Mucosa of gallbladder (tissue), 1 donor: ENCODE measurements at regions not wholly inside any gene's neighbourhood (a gene's known extent, or its start where the extent isn't known, plus 50 kb on each side); places are given as distances from the start of the nearest gene placed in this dataset.
"Not testable (repeated sequence)": the region's sequence is repeated elsewhere in the genome, so short reads cannot be mapped to it uniquely, and the experiment has no call there.

ENCODE experiments used
- DNase-seq: peaks from one replicate; pipeline ENCODE4 v3.0.0-alpha.2; 2020; ENCODE audit warnings: low spot score
- donor health status: DM: no; HTN: no; CAD: no.

DNA sequence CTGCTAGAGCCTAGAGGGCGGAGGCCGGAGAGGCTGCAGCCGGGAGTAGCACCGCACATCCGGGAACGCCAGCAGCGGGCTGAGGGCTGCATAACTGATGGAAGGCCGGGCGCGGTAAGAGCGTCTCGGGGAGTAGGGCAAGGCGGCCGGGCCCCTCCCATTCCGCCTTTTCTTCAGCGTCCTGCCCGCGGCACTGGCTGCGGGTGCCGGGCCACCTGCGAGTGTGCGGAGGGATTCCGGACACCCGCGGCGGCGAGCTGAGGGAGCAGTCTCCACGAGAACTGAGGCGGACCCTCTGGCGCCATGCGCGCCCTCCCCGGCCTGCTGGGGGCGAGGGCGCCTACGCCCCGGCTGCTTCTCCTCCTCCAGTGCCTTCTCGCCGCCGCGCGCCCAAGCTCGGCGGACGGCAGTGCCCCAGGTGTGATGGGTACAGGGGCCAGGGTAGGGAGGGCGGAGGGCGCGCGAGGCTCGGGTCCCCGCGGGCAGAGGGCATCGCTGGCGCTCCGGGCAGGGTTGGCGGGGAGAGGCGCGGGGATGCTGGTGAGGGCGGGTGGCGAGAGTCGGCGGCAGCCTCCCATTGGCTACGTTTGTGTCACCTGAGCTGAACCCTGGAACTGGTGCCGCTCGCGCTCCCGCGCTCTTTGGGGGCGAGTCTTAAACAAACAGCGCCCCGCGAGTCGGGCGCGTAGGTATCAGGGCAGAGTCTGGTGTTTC, 334.4 kb downstream of the SRGAP2C start:
- peak; percentile 78 for DNase-seq

DNA sequence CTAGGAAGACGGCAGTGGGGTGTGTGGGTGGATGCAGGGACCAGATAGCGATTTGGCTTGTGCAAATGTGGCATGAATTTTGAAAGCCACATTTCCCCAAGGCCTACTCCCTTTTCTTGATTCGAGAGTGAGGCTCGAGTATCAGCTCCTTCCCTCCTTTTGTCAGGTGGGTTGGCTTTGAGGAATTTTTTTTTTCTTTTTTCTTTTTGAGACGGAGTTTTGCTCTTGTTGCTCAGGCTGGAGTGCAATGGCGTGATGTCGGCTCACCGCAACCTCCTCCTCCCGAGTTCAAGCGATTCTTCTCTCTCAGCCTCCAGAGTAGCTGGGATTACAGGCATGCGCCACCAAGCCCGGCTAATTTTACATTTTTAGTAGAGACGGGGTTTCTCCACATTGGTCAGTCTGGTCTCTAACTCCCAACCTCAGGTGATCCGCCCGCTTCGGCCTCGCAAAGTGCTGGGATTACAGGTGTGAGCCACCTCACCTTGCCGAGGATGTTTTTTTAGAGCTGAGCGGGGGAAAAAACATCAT, 335.0 kb downstream of the SRGAP2C start:
- not testable (repeated sequence) for DNase-seq

DNA sequence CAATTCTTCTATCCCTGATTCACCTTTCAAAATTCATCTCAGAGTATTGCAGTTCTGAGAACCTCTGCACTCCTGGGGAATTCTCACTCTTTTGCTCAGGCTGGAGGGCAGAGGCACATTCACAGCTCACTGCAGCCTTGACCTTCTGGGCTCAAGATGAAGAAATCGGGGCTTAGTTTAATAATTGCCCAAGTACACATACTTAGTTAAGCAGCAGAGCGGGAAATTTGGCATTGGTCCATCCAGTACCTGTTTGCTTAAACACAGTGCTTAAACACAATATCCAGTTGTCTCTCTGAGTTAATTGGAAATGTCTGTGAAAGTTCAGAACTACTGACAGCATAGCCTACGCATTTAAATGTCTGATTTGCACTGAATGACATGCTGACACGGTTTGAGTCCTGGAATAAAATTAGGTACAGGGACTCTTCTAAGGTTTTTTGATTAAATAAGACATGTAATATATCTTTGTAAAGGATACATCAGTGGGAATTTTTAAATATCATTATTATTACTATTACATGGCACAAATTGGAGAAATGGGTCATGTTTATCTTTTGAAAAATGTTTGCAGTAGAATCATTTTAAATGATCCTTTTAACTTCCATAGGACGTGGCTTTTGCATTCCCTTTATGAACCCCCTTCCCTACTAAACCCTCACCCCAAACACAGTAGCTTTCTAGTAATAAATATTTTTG, 337.4 kb downstream of the SRGAP2C start:
- peak; percentile 91 for DNase-seq

DNA sequence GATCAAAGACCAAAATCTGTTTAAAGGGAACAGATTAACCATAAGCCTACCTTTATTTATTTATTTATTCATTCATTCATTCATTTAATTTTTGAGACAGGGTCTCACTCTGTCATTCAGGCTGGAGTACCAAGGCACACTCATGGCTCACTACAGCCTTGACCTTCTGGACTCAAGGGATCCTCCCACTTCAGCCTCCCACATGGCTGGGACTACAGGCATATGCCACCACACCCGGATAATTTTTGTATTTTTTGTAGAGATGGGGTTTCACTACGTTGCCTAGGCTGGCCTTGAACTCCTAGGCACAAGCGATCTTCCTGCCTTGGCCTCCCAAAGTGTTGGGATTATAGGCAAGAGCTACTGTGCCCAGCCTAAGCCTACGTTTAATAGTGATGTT, 338.3 kb downstream of the SRGAP2C start:
- DNase-seq, result not testable (repeated sequence)

DNA sequence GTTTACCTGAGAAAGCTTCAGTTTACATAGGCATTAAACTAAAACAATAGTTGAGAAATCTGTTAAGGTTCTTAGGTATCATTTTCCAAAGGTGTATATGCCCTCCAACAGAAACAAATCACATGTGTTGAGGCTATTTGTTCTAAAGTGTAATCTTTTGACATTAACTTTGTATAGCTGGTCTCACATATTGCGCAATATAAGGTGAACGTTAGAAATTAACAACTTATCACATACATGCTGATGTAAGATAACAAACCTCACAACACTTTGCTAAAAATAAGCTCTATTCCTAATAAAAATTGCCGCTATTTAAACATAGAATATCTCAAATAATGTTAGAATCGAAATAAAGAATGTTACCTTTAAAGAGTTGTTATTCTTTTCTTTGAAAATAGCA, 340.6 kb downstream of the SRGAP2C start:
- DNase-seq, result no peak

DNA sequence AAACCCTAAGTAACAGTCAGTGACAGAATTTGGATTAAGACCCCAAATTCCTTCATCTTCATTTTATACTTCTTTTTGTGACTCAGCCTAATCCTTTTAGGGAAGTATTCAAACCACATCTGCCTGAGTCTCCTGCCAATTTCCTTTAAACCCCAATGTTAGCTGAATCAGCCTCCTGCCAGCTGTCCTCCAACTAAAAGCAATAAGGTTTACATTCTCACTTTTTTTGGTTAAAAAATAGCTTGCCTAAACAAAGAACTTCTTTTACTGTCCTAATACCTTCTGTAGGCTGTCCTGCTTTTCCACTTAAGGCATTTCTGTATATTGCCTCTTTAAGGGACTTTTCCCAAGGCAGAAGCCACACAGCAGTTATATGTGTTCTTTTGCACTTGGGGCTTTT, 344.2 kb downstream of the SRGAP2C start:
- DNase-seq, result not testable (repeated sequence)

DNA sequence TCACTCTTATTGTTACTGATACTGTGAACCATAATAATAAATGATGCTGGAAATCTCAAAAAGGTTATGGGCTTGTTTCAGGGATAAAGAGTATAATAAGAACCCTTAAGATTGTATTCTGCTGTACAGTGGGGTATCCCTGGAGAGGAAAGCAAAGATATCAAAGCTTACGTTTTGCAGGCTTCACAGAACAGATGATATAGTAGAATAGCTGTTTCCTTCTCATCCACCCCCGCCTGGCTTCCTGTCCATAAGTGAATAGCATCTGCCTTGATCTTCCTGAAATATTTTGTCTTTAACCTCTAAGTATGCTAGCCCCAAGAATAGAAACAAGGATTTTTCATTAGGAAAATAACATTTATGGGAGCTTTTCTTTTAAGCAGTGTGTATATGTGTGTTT, 345.3 kb downstream of the SRGAP2C start:
- DNase-seq, result not testable (repeated sequence)

DNA sequence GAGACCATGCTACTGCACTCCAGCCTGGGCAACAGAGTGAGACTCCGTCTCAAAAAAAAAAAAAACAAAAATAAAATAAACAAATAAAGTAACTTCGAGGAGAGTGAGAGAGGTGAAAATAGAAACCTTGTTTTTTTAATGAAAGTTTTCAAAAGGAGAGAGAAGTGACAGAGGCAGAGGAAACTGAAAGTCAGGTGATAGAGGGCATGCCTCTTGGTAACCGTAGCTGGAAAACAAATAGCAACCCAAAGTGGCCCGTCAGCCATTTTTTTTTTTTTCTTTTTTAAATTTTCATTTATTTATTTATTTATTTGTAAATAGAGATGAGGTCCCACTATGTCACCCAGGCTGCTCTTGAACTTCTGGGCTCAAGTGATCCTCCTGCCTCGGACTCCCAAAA, 347.0 kb downstream of the SRGAP2C start:
- DNase-seq, result not testable (repeated sequence)

DNA sequence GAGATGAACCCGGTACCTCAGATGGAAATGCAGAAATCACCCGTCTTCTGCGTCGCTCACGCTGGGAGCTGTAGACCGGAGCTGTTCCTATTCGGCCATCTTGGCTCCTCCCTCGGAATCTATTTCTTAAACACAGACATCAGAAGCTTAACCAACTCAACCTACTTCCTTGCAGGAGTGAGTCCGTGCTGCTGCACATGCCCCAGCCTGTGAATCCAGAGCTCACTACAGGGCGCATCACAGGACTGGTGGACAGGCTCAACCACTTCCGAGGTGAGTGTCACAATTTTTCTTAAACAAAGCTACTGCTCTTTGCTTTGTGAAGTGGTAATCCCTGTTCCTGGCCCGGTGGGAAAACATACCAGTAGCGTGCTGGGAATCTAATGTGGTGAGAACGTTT, 353.4 kb downstream of the SRGAP2C start:
- DNase-seq, result not testable (repeated sequence)

DNA sequence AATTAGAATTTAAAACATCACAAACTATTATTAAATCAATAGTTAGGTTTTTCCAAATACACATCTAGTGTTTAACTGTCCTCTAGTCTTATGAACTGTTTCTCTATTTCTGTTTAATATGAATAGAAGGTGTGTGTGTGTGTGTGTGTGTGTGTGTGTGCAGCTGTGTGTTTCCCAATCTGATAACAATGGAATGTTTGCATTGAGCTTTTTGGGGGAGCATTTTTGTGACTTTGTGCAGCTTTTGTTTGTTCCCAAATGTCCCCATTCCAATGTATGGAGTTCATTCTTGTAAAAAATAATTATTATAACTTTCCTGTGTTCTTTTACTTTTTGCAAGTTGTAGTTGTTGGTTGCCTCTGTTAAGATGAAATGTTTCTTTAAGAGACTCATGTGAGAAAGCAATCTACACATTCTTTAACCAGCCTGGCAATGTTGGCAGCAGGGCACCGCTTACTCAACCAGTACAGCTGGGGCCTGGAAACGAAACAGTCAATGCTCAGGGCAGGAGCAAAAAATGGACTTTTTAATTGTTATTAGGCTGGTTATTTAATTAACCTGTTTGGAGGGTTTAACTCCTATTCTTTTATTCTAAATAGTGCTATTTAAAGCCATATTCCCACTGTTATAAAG, 354.3 kb downstream of the SRGAP2C start:
- no peak for DNase-seq

DNA sequence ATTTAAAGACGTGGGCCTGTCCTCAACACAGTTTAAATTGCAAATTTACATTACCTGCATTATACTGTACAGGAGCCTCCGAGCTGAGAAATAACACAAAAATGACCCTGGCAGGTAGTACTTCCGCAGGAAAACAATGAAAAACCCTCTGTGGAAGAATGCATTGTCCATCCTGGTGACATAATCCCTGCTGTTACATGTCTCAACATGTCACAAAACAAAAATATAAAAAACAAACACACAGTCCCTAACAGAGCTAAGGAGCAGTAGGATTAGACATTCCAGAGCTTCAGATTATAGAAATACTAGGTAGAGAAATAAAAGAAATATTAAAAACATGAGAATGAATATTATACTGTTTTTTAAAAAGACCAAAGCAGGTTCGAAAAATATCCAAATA, 359.2 kb downstream of the SRGAP2C start:
- DNase-seq, result not testable (repeated sequence)

DNA sequence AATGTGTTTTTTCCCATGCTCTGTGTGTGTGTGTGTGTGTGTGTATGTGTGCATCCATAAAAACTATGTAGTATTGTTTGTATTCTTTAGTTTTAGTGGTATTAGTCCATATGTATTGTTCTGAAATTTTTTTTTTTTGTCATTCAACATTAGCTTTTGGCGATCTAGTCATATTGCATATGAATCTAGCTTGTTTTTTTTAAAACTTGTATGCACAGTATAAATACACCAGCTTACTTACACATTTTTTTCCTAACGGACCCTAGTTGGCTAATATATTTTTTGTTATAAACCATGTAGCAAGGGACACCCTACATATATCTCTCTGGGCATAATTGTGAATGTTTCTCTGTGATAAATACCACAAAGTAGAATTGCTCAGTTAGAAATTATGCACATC, 359.7 kb downstream of the SRGAP2C start:
- DNase-seq, result no peak

DNA sequence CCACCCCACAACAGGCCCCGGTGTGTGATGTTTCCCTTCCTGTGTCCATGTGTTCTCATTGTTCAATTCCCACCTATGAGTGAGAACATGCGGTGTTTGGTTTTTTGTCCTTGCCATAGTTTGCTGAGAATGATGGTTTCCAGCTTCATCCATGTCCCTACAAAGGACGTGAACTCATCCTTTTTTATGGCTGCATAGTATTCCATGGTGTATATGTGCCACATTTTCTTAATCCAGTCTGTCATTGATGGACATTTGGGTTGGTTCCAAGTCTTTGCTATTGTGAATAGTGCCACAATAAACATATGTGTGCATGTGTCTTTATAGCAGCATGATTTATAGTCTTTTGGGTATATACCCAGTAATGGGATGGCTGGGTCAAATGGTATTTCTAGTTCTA, 361.1 kb downstream of the SRGAP2C start:
- DNase-seq, result not testable (repeated sequence)

DNA sequence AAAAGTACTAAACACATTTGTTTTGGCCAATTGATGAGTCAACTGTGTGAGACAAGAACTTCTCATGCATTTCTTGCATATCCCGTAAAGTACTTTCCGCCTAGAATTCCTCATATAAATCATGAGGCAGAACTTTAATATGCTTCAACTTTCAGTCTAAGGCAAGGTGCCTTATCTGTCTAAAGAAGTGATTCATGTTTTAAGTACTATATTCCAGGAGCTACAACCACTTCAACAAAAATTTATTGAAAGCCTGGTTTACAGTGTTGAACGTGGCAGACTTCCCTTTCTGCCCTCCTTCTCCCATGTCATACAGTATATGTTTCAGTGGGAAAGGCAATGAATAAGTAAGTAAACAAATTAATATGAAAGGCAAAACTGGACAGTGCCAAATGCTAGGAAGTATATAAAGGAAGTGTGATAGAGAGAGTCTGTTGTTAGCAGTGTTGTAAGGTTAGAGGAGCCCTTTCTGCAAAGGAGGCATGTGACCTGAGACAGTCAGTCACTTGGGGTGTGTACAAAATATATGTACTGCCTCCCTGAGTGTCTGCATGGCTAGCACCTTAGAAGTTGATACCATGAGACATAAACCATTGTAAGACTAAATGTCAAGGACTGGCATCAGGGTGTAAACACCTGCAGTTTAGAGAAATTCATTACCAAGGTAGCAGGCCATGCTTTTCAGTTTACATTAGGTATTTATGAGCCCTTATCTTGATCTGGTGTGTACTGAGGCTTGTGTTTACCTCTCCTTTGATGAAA, 362.2 kb downstream of the SRGAP2C start:
- no peak for DNase-seq

DNA sequence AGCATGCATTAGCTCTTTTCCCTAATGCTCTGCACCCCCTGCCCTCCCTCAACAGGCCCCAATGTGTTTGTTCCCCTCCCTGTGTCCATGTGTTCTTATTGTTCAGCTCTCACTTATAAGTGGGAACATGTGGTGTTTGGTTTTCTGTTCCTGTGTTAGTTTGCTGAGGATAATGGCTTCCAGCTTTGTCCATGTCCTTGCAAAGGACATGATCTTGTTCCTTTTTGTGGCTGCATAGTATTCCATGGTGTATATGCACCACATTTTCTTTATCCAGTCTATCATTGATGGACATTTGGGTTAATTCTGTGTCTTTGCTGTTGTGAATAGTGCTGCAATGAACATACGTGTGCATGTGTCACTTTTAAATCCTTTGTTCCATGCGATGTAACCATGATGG, 363.0 kb downstream of the SRGAP2C start:
- DNase-seq, result not testable (repeated sequence)

DNA sequence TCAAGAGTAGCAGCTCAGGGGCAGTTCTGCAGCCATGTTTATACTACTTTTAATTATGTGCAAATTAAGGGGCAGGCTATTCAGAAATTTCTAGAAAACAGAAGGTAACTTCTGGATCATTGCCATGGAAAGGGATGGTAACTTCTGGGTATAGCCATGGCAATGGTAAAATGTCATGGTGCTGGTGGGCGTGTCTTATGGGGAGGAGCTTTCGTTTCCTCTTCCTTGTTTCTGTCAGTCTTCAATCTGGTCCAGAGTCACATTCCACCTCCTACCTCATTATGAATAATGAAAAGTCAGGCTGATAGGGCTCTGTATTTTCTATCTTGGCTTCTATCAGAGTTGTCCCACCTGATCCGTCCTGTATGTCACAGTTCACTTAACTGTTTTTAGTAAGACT, 366.0 kb downstream of the SRGAP2C start:
- not testable (repeated sequence) for DNase-seq

DNA sequence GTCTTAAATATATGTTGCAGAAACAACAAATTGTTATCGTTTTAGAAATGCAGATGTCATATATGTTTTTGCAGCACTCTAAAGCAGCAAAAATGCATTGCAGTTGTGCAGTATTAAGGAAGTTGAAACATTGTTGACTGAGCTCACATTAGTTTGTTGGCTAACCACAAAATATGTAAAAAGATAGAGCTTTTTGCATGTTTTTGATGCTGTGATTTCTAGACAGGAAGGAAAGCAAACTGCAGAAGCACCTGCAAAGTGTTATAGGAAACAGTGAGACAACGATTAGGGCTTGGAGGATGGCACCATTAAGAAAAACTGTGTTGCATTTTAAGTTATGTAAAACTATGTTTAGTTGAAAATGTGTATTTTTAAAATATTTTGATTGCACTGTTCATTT, 366.7 kb downstream of the SRGAP2C start:
- DNase-seq, result not testable (repeated sequence)

DNA sequence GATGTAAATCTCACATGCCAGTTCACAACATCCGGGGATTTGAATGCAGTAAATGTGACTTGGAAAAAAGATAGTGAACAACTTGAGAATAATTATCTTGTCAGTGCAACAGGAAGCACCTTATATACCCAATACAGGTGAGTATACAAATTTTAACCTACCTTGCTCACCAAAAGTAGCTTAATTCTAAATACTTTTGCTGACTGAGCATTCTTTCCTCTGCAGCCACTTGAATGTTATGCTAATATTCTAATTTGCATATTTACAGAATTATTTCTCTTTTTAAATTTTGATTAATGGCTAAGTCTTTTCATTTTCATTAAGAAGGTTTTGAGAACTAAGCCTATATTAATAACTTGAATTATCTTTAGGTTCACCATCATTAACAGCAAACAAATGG, 371.8 kb downstream of the SRGAP2C start:
- not testable (repeated sequence) for DNase-seq

DNA sequence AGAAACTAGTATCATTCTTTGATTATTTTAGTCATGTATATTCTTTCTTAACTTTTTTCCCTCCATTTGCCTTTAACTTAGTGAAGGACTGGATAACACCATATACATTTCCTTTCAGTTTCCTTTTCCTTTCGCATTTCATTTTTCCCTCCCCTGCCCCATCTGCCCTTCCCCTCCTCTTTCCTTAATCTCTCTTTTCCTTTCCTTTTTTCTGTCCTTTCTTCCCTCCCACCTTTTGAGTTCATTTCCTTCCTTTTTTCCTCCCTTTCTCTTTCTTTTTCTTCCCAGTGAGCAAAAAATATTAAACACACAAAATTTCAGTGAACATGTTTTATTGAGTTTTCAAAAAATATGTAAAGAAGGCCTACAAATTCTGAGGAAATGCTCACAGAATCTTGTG, 373.3 kb downstream of the SRGAP2C start:
- DNase-seq, result not testable (repeated sequence)

DNA sequence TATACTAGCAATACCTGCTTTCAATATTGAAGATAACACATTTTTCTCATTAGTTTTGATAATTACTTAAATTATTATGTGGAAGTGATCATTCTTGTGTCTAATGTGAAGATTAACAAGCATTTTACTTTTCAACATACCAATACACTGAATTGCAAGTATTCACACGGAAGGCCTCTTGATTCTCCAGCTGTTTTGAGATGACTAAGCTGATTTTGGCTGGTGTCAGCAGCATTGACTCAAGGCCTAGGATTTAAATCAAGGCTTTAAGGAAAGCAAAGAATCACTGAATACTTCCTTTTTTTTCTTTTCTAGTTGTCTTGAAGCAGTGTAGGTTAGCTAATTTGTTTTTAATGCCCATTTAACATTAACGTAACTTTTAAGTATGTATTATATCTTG, 373.7 kb downstream of the SRGAP2C start:
- no peak for DNase-seq

DNA sequence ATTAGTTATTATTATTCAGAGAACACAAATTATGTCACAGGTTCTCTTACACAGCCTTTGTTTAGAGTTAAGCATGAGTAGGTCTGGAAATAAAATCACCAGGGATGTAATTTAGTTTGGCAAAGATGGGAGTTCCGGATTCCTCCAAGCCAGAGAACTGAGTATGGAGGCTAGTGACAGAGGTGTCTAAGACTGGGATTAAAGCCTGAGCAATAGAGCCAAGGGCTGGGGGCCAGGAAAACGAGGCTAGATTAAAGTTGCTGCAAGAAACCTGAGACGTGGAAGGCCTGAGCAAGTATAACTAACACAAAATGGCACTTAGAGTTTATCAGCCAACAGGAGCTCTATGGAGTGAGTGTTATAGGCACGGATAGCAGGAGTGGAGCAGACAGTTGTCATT, 381.6 kb downstream of the SRGAP2C start:
- no peak for DNase-seq

DNA sequence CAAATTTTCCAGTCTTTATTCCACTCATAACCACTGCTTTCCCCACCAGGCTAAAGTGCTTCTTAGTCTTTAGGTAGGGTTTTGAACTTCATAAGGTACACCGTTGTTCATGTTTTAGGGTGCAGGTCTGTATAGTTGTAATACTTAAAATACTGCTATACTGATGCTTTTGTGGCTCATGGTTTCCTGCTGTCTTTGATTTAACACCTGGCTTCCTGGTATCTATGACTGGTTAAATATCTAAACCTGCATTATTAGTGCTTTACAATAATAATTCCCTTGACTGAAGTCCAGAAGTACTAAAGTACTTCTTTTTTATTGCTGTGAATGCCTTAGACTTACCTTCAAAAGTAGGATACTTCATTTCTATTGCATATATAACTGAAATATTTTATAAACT, 384.7 kb downstream of the SRGAP2C start:
- no peak for DNase-seq
